SU-DHL-6 (cell line): ENCODE measurements at regions not wholly inside any gene's neighbourhood (a gene's known extent, or its start where the extent isn't known, plus 50 kb on each side); places are given as distances from the start of the nearest gene placed in this dataset.

Source experiments
- H2AFZ ChIP-seq: fragments of 200-600 bp; sonication (generic); 2 replicates; pipeline ENCODE4 v1.6.1; 2014; ENCODE audit warnings: low read depth, mild to moderate bottlenecking, moderate library complexity, mixed read lengths, antibody characterized with exemption, low read length; ENCODE audit not compliant: severe bottlenecking
- H3F3A ChIP-seq: fragments of 200-600 bp; shearing (Covaris generic); 2 replicates; pipeline ENCODE4 v1.6.0; 2016; ENCODE audit warnings: antibody characterized with exemption, mild to moderate bottlenecking; ENCODE audit not compliant: insufficient read depth
- H3K27ac ChIP-seq: fragments of 200-600 bp; sonication (generic); 2 replicates; pipeline ENCODE4 v1.5.1; 2016; ENCODE audit warnings: low read depth, mild to moderate bottlenecking, low read length, moderate library complexity, mixed read lengths
- H3K27me3 ChIP-seq: fragments of 200-600 bp; sonication (generic), shearing (Covaris generic); 2 replicates; pipeline ENCODE4 v1.6.0; 2014; ENCODE audit warnings: mild to moderate bottlenecking, low read length
- H3K36me3 ChIP-seq: fragments of 200-600 bp; sonication (generic); 2 replicates; pipeline ENCODE4 v1.6.1; 2014; ENCODE audit warnings: mild to moderate bottlenecking, low read length, mixed read lengths
- H3K4me2 ChIP-seq: fragments of 300-600, 200-600 bp; shearing (Covaris generic), sonication (generic); 2 replicates; pipeline ENCODE4 v1.6.0; 2014; ENCODE audit warnings: low read length, low read depth, mild to moderate bottlenecking; ENCODE audit not compliant: poor library complexity, severe bottlenecking
- H3K4me3 ChIP-seq: fragments of 200-600 bp; sonication (generic); 2 replicates; pipeline ENCODE4 v1.5.1; 2014; ENCODE audit warnings: antibody characterized with exemption, low read length, mild to moderate bottlenecking, mixed read lengths; ENCODE audit not compliant: insufficient read depth, poor library complexity, severe bottlenecking
- H3K79me2 ChIP-seq: fragments of 200-600 bp; sonication (generic); 2 replicates; pipeline ENCODE4 v1.6.1; 2014; ENCODE audit warnings: mild to moderate bottlenecking, low read length, moderate library complexity; ENCODE audit not compliant: insufficient read depth
- H3K9ac ChIP-seq: fragments of 200-600 bp; sonication (generic); 2 replicates; pipeline ENCODE4 v1.7.0; 2014; ENCODE audit warnings: mild to moderate bottlenecking, low read length
- H3K9me2 ChIP-seq: fragments of 200-600 bp; sonication (generic); replicated peaks from 2 replicates; pipeline ENCODE4 v1.6.1; 2014; ENCODE audit warnings: low read length; ENCODE audit not compliant: insufficient read depth
- H3K9me3 ChIP-seq: fragments of 200-600 bp; sonication (generic); 2 replicates; pipeline ENCODE4 v1.6.1; 2014; ENCODE audit warnings: low read length, mixed read lengths; ENCODE audit not compliant: insufficient read depth
- H4K20me1 ChIP-seq: fragments of 200-600 bp; sonication (generic); 2 replicates; pipeline ENCODE4 v1.6.1; 2014; ENCODE audit warnings: low read depth, mild to moderate bottlenecking, antibody characterized with exemption, low read length, moderate library complexity, mixed read lengths
- CTCF ChIP-seq: fragments of 200-600 bp; sonication (generic); IDR thresholded peaks from one replicate; pipeline ENCODE4 v1.5.1; 2017; ENCODE audit warnings: antibody characterized with exemption, mild to moderate bottlenecking, low read length, moderate library complexity; ENCODE audit not compliant: insufficient read depth, poor library complexity, severe bottlenecking
- EZH2phosphoT487 ChIP-seq: fragments of 200-600 bp; sonication (generic), shearing (Covaris generic); conservative IDR thresholded peaks from 2 replicates; pipeline ENCODE4 v1.6.1; 2018; ENCODE audit warnings: mild to moderate bottlenecking, antibody characterized with exemption, low read length, moderate library complexity, mixed read lengths

- no peak overlapping the region for H3K4me3 ChIP-seq
- no peaks in the 10 kb centered on the region for H3K79me2 ChIP-seq
- no peaks in the 10 kb centered on the region for H3K9me3 ChIP-seq
- H3K9ac ChIP-seq: no peak overlapping the region
- no peaks in the 10 kb centered on the region for H3K9me2 ChIP-seq
- H4K20me1 ChIP-seq: no peaks in the 10 kb centered on the region
- H3K27ac ChIP-seq: no peak overlapping the region
- H2AFZ ChIP-seq: no peak overlapping the region
- TF ChIP-seq EZH2phosphoT487 (no peak), CTCF (no peak)
- H3K36me3 ChIP-seq: no peaks in the 10 kb centered on the region
- H3K27me3 ChIP-seq: no peaks in the 10 kb centered on the region
- H3K4me2 ChIP-seq: no peak overlapping the region
- no peaks in the 10 kb centered on the region for H3F3A ChIP-seq
Measured at GRCh38 chr4:141304346-141304745, 83.7 kb downstream of the ZNF330 start.

- H2AFZ ChIP-seq: no peak overlapping the region
- H3K27me3 ChIP-seq: no peaks in the 10 kb centered on the region
- H3K9ac ChIP-seq: no peak overlapping the region
- H3K27ac ChIP-seq: no peak overlapping the region
- H4K20me1 ChIP-seq: no peaks in the 10 kb centered on the region
- H3K9me2 ChIP-seq: no peaks in the 10 kb centered on the region
- H3K79me2 ChIP-seq: no peaks in the 10 kb centered on the region
- H3K36me3 ChIP-seq: no peaks in the 10 kb centered on the region
- no peaks in the 10 kb centered on the region for H3K9me3 ChIP-seq
- no peak overlapping the region for H3K4me2 ChIP-seq
- TF ChIP-seq EZH2phosphoT487: no peak
- no peak for TF ChIP-seq CTCF
- no peak overlapping the region for H3K4me3 ChIP-seq
- H3F3A ChIP-seq: no peaks in the 10 kb centered on the region
Measured at GRCh38 chr4:141306331-141306730, 85.6 kb downstream of the ZNF330 start.

- no peaks in the 10 kb centered on the region for H3K27me3 ChIP-seq
- H3K36me3 ChIP-seq: no peaks in the 10 kb centered on the region
- H3K4me3 ChIP-seq: no peak overlapping the region
- no peaks in the 10 kb centered on the region for H3K9me2 ChIP-seq
- H3F3A ChIP-seq: no peaks in the 10 kb centered on the region
- no peaks in the 10 kb centered on the region for H3K9me3 ChIP-seq
- no peaks in the 10 kb centered on the region for H4K20me1 ChIP-seq
- H3K9ac ChIP-seq: no peak overlapping the region
- H3K4me2 ChIP-seq: no peak overlapping the region
- no peaks in the 10 kb centered on the region for H3K79me2 ChIP-seq
- TF ChIP-seq EZH2phosphoT487 (no peak), CTCF (peak; percentile 38)
- H3K27ac ChIP-seq: no peak overlapping the region
- H2AFZ ChIP-seq: no peak overlapping the region
Measured at GRCh38 chr4:141307241-141307689, 86.6 kb downstream of the ZNF330 start.

GRCh38 chr4:141309874-141310273 lies 89.2 kb downstream of the ZNF330 start:
- Histone ChIP-seq H4K20me1 (no peaks in the 10 kb centered on the region), H3K9me3 (no peaks in the 10 kb centered on the region), H3K27me3 (no peaks in the 10 kb centered on the region), H2AFZ (no peak overlapping the region), H3K27ac (no peak overlapping the region), H3K36me3 (no peaks in the 10 kb centered on the region), H3K9ac (no peak overlapping the region), H3K4me3 (no peak overlapping the region), H3F3A (no peaks in the 10 kb centered on the region), H3K9me2 (no peaks in the 10 kb centered on the region), H3K4me2 (no peak overlapping the region), H3K79me2 (no peaks in the 10 kb centered on the region)
- TF ChIP-seq CTCF: no peak
- no peak for TF ChIP-seq EZH2phosphoT487
